Erythroblast (primary cell): ENCODE measurements at regions not wholly inside any gene's neighbourhood (a gene's known extent, or its start where the extent isn't known, plus 50 kb on each side); places are given as distances from the start of the nearest gene placed in this dataset.

Source experiments
- DNase-seq, 2 experiments: peaks; one replicate each; lab custom pipeline; 2025; lab: John Stamatoyannopoulos, UW
- GATA1 ChIP-seq: IDR thresholded peaks from 2 replicates; pipeline ENCODE4 v1.6.1; 2011; ENCODE audit warnings: low read depth, mild to moderate bottlenecking, control low read depth, low read length, moderate library complexity
- POLR2A ChIP-seq: IDR thresholded peaks from 2 replicates; pipeline ENCODE4 v1.6.1; 2011; ENCODE audit warnings: mild to moderate bottlenecking, low read length

DNA sequence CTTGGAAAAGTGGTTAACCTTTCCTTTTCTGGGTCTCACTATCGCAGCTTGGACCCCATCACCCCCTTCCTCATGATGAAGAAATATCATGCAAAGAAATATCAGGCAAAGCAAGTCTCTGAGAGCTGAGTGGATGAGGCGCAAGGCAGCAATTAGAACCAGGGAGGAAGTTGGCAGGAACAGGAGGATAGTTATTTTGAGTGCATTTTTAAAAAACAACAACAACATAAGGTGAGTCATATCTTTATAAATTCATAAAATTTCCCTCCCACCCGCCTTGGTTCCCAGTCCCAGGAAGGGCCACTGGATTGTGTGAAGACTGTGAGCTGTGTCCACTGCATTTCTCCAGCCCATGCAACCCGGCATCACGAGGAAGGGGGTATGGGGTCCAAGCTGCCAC lies 316.9 kb upstream of the TLE3 start:
- TF ChIP-seq POLR2A (no peak), GATA1 (no peak)
- no peak for DNase-seq

DNA sequence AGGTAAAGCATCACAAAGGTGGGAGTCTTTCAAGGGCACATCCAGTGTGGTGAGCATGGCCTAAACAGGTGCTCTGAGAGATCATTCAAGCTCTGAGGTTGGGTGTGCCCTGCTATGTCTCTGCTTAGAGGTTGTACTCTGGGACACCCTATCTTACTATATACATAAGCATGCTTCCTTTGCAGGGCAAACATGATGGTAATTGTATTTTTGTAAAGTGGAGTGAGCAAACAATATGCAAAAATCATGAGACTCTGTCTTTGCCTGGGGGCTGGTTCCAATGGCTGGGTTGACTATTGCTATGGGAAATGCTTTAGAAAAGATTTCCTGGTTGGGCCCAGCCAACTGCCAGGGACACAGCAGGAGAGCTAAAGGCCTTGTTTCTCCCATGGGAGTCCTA lies 315.1 kb upstream of the TLE3 start:
- TF ChIP-seq POLR2A (no peak), GATA1 (no peak)
- no peak for DNase-seq

DNA sequence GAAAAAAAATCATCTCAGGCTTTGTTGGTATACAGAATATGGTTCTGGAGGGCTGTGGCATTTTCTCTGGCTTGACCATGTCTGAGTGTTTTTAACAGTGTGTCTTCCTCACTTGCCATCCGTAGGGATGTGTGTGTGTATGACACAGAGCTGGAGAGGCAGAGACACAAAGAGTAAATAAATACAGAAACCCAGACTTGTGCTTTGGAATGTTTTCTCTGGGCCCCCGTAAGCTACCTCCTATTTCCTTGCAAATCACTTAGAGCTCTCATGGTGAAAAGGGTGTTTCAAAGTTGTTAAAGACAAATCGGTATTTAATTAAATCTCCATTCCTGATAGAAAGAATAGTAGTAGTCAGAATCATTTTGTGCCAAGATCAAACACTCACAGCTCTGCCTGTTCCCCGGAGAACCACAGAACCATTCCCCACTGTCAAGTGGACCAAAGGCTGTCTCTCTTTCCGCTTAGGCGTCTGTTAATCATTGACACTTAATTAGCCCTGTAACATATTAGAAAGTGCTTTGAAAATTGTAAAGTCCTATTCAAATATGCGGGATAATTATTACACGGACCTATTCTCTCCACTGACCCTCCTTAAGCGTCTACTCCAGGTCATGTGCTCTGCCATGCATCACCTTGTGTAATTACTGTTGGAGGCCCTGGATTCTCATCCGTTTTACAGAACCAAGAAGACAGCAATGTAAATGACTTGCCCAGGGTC lies 313.6 kb upstream of the TLE3 start:
- no peak for DNase-seq
- TF ChIP-seq GATA1 = no peak
- TF ChIP-seq POLR2A = no peak

DNA sequence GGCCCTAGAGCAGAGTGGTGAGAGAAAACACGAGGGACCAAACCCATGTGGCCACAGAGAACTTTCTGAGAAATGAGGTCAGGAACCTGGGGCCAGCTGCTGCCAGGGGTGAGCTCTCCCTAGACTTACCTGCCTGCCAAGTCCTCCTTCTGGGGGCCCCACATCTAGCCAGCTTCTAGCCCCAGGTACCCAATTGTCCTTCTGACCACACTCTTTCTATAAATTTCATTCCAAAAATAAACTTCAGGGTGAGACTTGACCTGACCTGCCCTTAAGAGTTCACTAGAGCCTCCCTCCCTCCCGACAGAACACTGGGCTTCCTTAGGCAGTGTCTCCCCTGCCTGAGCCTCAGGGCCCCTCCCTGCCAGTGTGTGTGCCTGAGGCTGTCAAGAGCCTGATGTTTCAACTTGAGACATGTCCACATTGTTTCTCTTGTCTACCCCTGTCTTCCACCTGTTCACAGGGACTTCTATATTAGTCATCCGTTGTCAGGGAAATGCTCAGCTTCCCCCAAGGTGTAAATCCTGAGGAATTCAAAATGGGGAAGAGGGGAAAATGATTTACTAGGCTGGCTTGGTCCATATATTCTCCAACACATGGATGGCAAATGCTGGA lies 312.8 kb upstream of the TLE3 start:
- TF ChIP-seq GATA1 = no peak
- TF ChIP-seq POLR2A = no peak
- no peak for DNase-seq

DNA sequence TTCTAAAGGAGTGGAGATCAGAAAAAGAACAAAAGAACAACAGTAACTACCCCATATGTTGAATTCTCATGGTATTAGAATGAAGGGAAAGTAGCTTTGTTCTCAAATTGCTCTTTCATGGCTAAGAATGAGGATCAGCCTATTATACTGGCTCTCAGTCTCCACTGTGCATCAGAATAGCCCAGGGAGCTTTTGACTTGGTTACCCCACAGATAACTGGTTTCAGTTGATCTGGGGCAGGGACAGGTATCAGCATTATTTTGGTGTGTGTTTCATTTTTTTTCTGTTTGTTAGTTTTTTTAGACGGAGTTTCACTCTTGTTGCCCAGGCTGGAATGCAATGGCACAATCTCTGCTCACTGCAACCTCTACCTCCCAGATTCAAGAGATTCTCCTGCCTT lies 311.7 kb upstream of the TLE3 start:
- no peak for DNase-seq
- TF ChIP-seq GATA1 (no peak), POLR2A (no peak)

DNA sequence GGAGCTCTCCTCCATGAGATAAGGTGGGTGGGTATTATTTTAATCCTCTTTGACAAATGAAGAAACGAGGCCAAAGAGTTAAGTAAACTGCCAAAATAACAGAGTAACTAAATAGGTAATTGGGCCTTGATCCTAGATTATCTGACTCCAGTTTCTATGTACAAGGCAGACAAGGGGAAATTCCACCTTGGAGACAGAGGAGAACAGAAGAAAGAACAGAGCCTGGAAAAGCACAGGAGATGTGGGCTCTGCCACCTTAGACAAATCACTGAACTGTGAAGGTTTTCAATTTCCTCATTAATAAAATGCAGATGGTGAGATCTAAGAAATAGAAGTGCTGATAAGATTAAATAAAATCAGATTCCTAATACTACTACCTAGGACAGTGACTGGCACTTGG lies 310.2 kb upstream of the TLE3 start:
- no peak for DNase-seq
- TF ChIP-seq GATA1 = no peak

DNA sequence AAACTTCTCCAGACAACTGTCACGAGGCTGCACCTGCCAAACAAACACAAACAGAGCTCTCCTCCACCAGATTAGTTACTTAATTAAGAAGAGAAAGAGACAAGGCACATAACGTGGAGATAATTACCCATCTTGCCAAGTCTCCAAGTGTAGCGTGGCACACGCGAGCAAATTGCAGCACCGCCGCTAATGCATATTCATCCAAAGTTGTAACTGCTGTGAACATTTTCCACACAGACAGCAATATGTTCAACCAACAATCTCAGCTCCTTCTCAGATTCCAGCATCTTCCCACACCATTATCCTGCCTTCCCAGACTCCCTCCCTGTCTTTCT lies 309.6 kb upstream of the TLE3 start:
- no peak for DNase-seq
- no peak for TF ChIP-seq POLR2A
- TF ChIP-seq GATA1 = no peak

DNA sequence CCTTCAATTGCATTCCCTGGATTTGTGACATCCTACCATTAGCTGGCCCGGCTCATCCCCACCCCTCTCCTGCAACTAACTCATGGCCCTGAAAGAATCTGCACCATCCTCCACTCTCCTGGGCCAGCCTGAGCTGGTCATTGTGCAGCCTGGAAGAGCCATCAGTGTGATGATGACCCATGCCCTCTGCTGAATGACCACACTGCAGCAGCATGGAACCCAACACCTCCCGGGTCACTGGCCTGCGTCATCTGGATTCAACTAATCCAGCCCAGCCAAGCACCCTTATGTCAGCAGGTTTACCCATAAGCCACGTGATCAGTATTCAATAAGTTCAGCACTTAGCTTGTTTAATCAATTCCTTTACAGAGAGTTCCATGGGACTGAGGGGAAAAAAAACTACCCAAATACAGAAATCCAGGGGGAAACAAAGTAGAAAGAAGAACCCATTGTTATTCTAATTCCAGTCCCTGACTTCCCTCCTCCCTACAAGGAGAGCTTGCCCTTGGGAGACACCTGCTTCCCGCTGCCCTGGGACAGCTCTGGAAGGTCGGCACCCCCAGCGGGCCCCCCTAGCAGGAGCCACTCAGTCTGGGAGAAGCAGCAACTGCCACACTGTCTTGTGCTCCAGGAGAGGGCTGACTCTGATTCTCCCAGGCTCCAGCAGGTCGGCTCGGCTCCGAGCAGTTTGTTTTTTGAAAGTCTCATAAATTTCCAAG lies 309.1 kb upstream of the TLE3 start:
- no peak for DNase-seq
- no peak for TF ChIP-seq GATA1
- TF ChIP-seq POLR2A = no peak

DNA sequence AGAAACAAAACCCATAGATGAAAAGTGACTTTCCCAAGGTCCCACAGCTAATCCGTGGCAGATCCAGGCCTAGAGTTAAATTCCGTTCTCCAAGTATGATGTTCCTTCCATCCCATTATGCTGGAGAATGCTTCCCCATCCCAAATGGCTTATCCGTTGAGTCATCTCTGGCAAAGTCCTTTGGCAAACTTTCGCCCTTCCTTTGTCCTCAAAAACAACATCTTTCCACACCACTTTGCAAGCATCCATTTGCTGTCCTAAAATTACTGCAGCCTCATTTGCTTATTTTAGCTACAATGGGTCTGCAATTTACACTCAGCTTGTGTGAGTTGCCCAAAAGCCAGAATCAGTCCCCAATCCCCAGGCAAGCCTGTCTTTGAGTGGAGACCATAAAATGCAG lies 304.0 kb upstream of the TLE3 start:
- DNase-seq = no peak
- TF ChIP-seq POLR2A (no peak), GATA1 (no peak)

DNA sequence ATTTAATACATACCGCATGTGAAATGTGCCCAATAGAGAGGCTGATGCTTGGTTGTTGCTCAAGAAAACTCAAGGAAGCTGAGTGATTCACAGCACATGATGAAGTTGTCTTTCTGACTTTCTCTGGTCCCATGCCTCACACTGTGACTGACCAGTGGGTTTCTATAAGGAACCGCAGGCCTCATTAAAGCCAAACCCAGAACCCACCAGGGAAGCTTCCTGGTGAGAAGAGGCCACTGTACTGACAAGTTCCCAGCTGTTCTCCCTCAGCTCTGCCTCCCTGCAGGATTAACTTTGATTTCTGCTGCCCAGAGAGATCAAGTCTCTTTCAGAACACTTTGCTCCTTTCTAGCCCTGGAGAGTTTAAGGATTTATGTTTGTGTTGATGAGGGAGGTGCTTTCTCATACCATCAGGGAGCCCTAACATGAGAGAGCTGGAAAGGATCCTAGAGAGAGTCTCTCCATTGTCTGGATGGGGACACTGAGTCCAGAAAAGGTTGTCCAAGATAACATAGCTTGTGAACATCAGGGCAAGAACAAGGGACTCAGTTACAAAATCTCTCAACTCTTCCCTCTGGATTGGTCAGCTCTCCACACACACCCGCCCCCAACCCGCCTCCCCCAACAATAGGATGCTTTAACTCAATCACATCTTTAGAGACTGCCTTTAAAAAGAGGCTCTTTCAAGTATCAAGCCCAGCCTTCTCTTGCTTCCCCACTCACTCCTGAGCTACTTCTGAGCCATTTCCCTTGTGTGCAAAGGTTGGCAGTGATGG lies 303.2 kb upstream of the TLE3 start:
- DNase-seq = no peak
- TF ChIP-seq POLR2A (no peak), GATA1 (no peak)

DNA sequence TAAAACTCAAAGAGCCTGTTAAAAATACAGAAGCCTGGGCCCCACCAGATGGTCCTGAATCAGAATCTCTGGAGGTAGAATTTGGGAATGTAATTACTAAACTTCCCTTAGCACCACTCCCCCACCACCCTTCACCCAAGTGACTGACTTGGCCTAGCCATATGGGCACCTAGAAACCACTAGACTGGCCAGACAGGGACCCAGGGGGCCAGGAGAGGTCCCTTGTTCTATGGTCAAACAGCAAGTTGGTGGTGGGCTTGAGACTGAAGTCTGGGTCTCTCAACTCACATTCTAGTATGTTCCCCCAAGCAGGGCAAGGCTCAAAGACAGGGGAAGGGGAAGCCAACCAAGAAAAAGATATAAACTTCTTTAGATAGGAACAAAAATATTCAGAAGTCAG lies 301.5 kb upstream of the TLE3 start:
- TF ChIP-seq POLR2A (no peak), GATA1 (no peak)
- DNase-seq = no peak

DNA sequence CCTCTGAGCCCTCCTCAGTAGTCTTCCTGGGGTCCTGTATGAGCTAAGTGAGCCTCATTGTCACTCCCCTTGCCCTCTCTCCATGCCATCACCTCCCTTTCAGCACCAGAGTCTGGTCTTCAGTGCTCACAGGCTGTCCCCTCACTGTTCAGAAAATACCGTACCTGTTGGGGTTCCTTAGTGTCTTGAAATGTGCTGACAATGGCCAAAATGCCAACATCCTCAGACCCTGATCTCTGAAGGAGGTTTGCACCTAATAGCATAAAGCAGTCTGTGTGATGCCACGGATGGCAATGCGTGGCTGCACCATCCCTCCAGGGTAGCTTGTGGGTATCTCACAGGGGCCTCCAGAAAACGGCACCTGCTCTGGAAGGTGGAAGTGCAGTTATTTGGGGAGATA lies 301.0 kb upstream of the TLE3 start:
- no peak for DNase-seq
- TF ChIP-seq GATA1 (no peak), POLR2A (no peak)

DNA sequence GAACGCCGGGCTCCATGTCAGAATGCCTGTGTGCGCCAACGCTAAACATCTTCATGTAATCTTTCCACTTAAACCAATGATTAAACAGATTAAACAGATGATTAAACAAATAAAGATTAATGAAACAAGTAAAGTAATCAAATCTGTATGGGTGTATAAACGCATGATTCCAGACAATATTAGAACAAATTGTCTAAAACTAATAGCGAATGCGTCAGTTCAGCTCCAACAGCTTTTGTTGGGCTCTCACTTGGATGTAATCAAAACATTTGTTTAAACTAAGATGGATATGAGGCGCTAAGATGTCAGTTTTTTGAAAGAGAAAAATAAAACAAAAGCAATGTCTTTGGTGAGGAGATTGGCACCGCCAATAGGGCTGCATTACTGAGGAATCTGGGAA lies 299.1 kb upstream of the TLE3 start:
- no peak for TF ChIP-seq POLR2A
- TF ChIP-seq GATA1 = no peak

DNA sequence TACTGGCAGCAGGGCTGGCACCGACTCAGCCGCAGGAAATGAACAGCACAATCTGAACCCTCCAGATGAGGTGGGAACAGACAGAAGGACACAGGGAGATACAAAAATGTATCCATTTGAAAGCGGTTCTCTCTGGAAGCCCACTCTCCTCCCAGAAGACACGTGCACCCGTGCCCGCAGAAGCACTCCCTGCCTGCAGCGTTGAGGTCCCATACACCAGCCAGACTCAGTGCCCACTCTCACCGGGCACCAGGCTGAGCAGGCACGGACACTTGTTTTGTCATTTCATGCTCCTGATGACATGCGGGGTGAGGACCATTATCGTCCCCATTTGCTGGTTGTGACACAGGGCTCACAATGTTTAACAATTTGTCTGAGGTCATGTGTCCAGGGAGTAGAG lies 297.4 kb upstream of the TLE3 start:
- no peak for TF ChIP-seq GATA1
- TF ChIP-seq POLR2A = no peak

More for the DNA sequence above, 299.1 kb upstream of the TLE3 start:
- DNase-seq = no peak

More for the DNA sequence above, 297.4 kb upstream of the TLE3 start:
- DNase-seq = no peak
